PC-3 (cell line): ENCODE measurements at regions not wholly inside any gene's neighbourhood (a gene's known extent, or its start where the extent isn't known, plus 50 kb on each side); places are given as distances from the start of the nearest gene placed in this dataset.

Experiments
- ATAC-seq: fragments of 200-7000 bp; cut with Tn5 transposase; 2 replicates; pipeline ENCODE4 v1.9.1; 2020; ENCODE audit warnings: mild to moderate bottlenecking, moderate library complexity
- BruUV-seq: library from RNA; stranded (reverse); fragments of 400-500 nt; replicated peaks from 2 replicates; lab custom pipeline; 2021; lab: Mats Ljungman, UMichigan
- CTCF ChIA-PET: fragments of 300-600 bp; sonication (Branson Sonifier 250); formaldehyde crosslinking; loops from one replicate; lab custom pipeline; 2022; ENCODE audit warnings: antibody characterized with exemption; lab: Charles Lee
- POLR2A ChIA-PET: fragments of 300-600 bp; sonication (Branson Sonifier 250); formaldehyde crosslinking; loops from one replicate; lab custom pipeline; 2022; ENCODE audit warnings: antibody characterized with exemption; ENCODE audit not compliant: unreplicated experiment; lab: Charles Lee
- DNase-seq: peaks from one replicate; pipeline ENCODE4 v3.0.0-alpha.2; 2015
- H2AFZ ChIP-seq: fragments of 300-600 bp; sonication (generic); 2 replicates; pipeline ENCODE4 v1.6.0; 2016; ENCODE audit warnings: antibody characterized with exemption, low read length
- H3F3A ChIP-seq: fragments of 300-600 bp; sonication (generic); one replicate; pipeline ENCODE4 v1.6.0; 2017; ENCODE audit warnings: antibody characterized with exemption, low read length, control low read depth, mild to moderate bottlenecking; ENCODE audit not compliant: unreplicated experiment
- H3K27ac ChIP-seq: fragments of 300-600 bp; sonication (generic); 2 replicates; pipeline ENCODE4 v1.5.1; 2016; ENCODE audit warnings: mild to moderate bottlenecking, low read length
- H3K27me3 ChIP-seq: fragments of 300-600 bp; sonication (generic); 2 replicates; pipeline ENCODE4 v1.6.1; 2016; ENCODE audit warnings: low read length, mixed read lengths
- H3K36me3 ChIP-seq: fragments of 300-600 bp; sonication (generic); 2 replicates; pipeline ENCODE4 v1.6.1; 2016; ENCODE audit warnings: low read depth, mixed run types, low read length, mixed read lengths
- H3K4me1 ChIP-seq: fragments of 300-600 bp; sonication (generic); 2 replicates; pipeline ENCODE4 v1.5.1; 2016; ENCODE audit warnings: low read length; ENCODE audit not compliant: insufficient read depth
- H3K4me2 ChIP-seq: fragments of 300-600 bp; sonication (generic); 2 replicates; pipeline ENCODE4 v1.6.0; 2016; ENCODE audit warnings: low read length
- H3K4me3 ChIP-seq: fragments of 300-600 bp; sonication (generic); 2 replicates; pipeline ENCODE4 v1.5.1; 2016; ENCODE audit warnings: mild to moderate bottlenecking, low read length, mixed read lengths
- H3K79me2 ChIP-seq: fragments of 300-600 bp; sonication (generic); 2 replicates; pipeline ENCODE4 v1.6.1; 2017; ENCODE audit warnings: low read length, mixed read lengths
- H3K9ac ChIP-seq: fragments of 300-600 bp; sonication (generic); 2 replicates; pipeline ENCODE4 v1.6.0; 2016; ENCODE audit warnings: mild to moderate bottlenecking, low read length
- H3K9me2 ChIP-seq: fragments of 300-600 bp; sonication (generic); replicated peaks from 2 replicates; pipeline ENCODE4 v1.6.1; 2016; ENCODE audit warnings: mixed run types, low read length, mixed read lengths
- H3K9me3 ChIP-seq: fragments of 300-600 bp; sonication (generic); 2 replicates; pipeline ENCODE4 v1.6.1; 2016; ENCODE audit warnings: low read length, mixed read lengths
- H4K20me1 ChIP-seq: fragments of 300-600 bp; sonication (generic); 2 replicates; pipeline ENCODE4 v1.6.1; 2016; ENCODE audit warnings: low read length, mixed read lengths
- CTCF ChIP-seq: fragments of 300-600 bp; sonication (generic); conservative IDR thresholded peaks from 2 replicates; pipeline ENCODE4 v1.5.1; 2017; ENCODE audit warnings: antibody characterized with exemption, low read depth, mild to moderate bottlenecking, low read length
- EZH2 ChIP-seq: fragments of 300-600 bp; sonication (generic); IDR thresholded peaks from one replicate; pipeline ENCODE4 v1.6.1; 2017; ENCODE audit warnings: antibody characterized with exemption, mild to moderate bottlenecking, low read length; ENCODE audit not compliant: unreplicated experiment
- EZH2phosphoT487 ChIP-seq: fragments of 300-600 bp; sonication (generic); IDR thresholded peaks from 2 replicates; pipeline ENCODE4 v1.6.1; 2018; ENCODE audit warnings: mild to moderate bottlenecking, antibody characterized with exemption, low read length, borderline replicate concordance
- intact Hi-C: fragments of 100-400 bp; cut with micrococcal nuclease; formaldehyde crosslinking; loops from 2 replicates; pipeline ENCODE4 v1.9.0; 2023

- TF ChIP-seq CTCF (no peak), EZH2 (no peak), EZH2phosphoT487 (no peak)
- ChIA-PET CTCF (no interaction called here), POLR2A (no interaction called here)
- intact Hi-C loops = no loop called here
- no peak overlapping the region for H3K4me3 ChIP-seq
- H3K4me2 ChIP-seq = no peak overlapping the region
- ATAC-seq (peak; percentile 48; the same call in 1 of the 2 replicates), DNase-seq (peak; percentile 63)
- H3K27me3 ChIP-seq = peaks cover 7% of the 10 kb centered on the region; the same call in 1 of the 2 replicates
- no peak overlapping the region for H3K9ac ChIP-seq
- H3K9me2 ChIP-seq = no peaks in the 10 kb centered on the region
- H2AFZ ChIP-seq = no peak overlapping the region
- H3F3A ChIP-seq = no peaks in the 10 kb centered on the region
- no peaks in the 10 kb centered on the region for H3K79me2 ChIP-seq
- H3K27ac ChIP-seq = no peak overlapping the region
- no TSS peak for BruUV-seq
- no peaks in the 10 kb centered on the region for H3K9me3 ChIP-seq
- H4K20me1 ChIP-seq = no peaks in the 10 kb centered on the region
- H3K4me1 ChIP-seq = 0 out of 2 replicates have a peak, but pooled peaks cover 4% of the 10 kb centered on the region
- H3K36me3 ChIP-seq = no peaks in the 10 kb centered on the region
Observed at GRCh38 chr14:66378712-66379505, 107.3 kb upstream of the CCDC196 start.

GRCh38 chr14:66380143-66380542 lies 106.0 kb upstream of the CCDC196 start:
- no peaks in the 10 kb centered on the region for H3K9me2 ChIP-seq
- H4K20me1 ChIP-seq = no peaks in the 10 kb centered on the region
- no peaks in the 10 kb centered on the region for H3K9me3 ChIP-seq
- peaks cover 6% of the 10 kb centered on the region; the same call in 1 of the 2 replicates for H3K27me3 ChIP-seq
- 0 out of 2 replicates have a peak, but pooled peaks cover 4% of the 10 kb centered on the region for H3K4me1 ChIP-seq
- no peaks in the 10 kb centered on the region for H3K36me3 ChIP-seq
- no peak overlapping the region for H3K4me2 ChIP-seq
- no TSS peak for BruUV-seq
- H3K79me2 ChIP-seq = no peaks in the 10 kb centered on the region
- DNase-seq = no peak
- ChIA-PET POLR2A (interaction anchor here (0.5 kb wide), 1 partner anchor 274 kb away, joined by 3 read pairs; no protein-coding TSS in a partner anchor), CTCF (no interaction called here)
- H3K27ac ChIP-seq = no peak overlapping the region
- ATAC-seq = no peak
- no peaks in the 10 kb centered on the region for H3F3A ChIP-seq
- no peak overlapping the region for H3K9ac ChIP-seq
- TF ChIP-seq CTCF = no peak
- no peak overlapping the region for H3K4me3 ChIP-seq
- intact Hi-C loops = no loop called here
- no peak overlapping the region for H2AFZ ChIP-seq

- Histone ChIP-seq H3K9me3 (no peaks in the 10 kb centered on the region), H3K9me2 (no peaks in the 10 kb centered on the region), H3K9ac (no peak overlapping the region), H3K4me1 (0 out of 2 replicates have a peak, but pooled peaks cover 4% of the 10 kb centered on the region), H3K79me2 (no peaks in the 10 kb centered on the region), H3K36me3 (no peaks in the 10 kb centered on the region), H3K27me3 (no peaks in the 10 kb centered on the region), H3K4me2 (no peak overlapping the region), H4K20me1 (no peaks in the 10 kb centered on the region), H3K27ac (no peak overlapping the region), H3F3A (no peaks in the 10 kb centered on the region), H2AFZ (no peak overlapping the region), H3K4me3 (no peak overlapping the region)
- intact Hi-C loops = no loop called here
- DNase-seq (no peak), ATAC-seq (no peak)
- CTCF ChIA-PET = no interaction called here
- POLR2A ChIA-PET = no interaction called here
- no TSS peak for BruUV-seq
- no peak for TF ChIP-seq EZH2
- TF ChIP-seq CTCF = no peak
- no peak for TF ChIP-seq EZH2phosphoT487
Observed at GRCh38 chr14:66381755-66382154, 104.4 kb upstream of the CCDC196 start.
